Activated CD8-positive, alpha-beta memory T cell treated with anti-CD3 and anti-CD28 coated beads, Interleukin-2, amount 10 ng/mL, durations not matched to agents 7 days and 5 days (primary cell): ENCODE measurements at regions not wholly inside any gene's neighbourhood (a gene's known extent, or its start where the extent isn't known, plus 50 kb on each side); places are given as distances from the start of the nearest gene placed in this dataset.
"Not testable (repeated sequence)": the region's sequence is repeated elsewhere in the genome, so short reads cannot be mapped to it uniquely, and the experiment has no call there.

Source experiments
- ATAC-seq: fragments of 150-1000 bp; cut with Tn5 transposase; one replicate; pipeline ENCODE4 v1.10.0; 2021; ENCODE audit warnings: moderate library complexity
- CTCF ChIA-PET: fragments of 350-600 bp; sonication (Branson Sonifier 250); formaldehyde crosslinking; loops from one replicate; lab custom pipeline; 2021; ENCODE audit warnings: antibody characterized with exemption; lab: Charles Lee
- DNase-seq: peaks from one replicate; pipeline ENCODE4 v3.0.0-alpha.2; 2020
- H3K27ac Mint-ChIP-seq: one replicate; pipeline ENCODE4 v1.8.0; 2021; ENCODE audit warnings: mild to moderate bottlenecking, mixed read lengths
- H3K27me3 Mint-ChIP-seq: one replicate; pipeline ENCODE4 v1.8.0; 2021; ENCODE audit warnings: mixed read lengths
- H3K36me3 Mint-ChIP-seq: one replicate; pipeline ENCODE4 v1.8.0; 2021; ENCODE audit warnings: mild to moderate bottlenecking, mixed read lengths
- H3K4me1 Mint-ChIP-seq: one replicate; pipeline ENCODE4 v1.8.0; 2021; ENCODE audit warnings: mixed read lengths
- H3K4me3 Mint-ChIP-seq: one replicate; pipeline ENCODE4 v1.8.0; 2021; ENCODE audit warnings: mild to moderate bottlenecking, moderate library complexity, mixed read lengths
- H3K9me3 Mint-ChIP-seq: one replicate; pipeline ENCODE4 v1.8.0; 2022; ENCODE audit warnings: low read depth, mixed read lengths

DNA sequence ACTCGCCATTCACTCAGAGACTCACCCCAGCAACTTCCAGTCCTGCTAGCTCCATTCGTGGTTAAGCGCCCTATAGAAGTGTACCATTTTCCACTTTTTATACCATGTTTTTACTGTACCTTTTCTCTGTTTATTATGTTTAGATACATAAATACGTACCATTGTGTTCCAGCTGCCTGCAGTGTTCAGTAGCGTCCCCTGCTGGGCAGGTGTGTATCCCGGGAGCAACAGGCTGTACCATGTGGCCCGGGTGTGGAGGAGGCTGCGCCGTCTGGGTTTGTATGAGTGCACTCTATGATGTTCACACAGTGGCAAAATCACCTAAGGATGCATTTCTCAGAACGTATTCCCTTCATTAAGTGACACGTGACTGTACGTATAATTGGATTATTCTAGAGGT, 351.5 kb upstream of the FRG1 start:
- ATAC-seq, H3K27ac Mint-ChIP-seq, H3K4me1 Mint-ChIP-seq, H3K4me3 Mint-ChIP-seq, CTCF ChIA-PET, H3K9me3 Mint-ChIP-seq, DNase-seq, H3K27me3 Mint-ChIP-seq, H3K36me3 Mint-ChIP-seq: not testable (repeated sequence)

- Mint-ChIP-seq H3K4me3 (no peak overlapping the region), H3K4me1 (no peaks in the 10 kb centered on the region), H3K36me3 (no peaks in the 10 kb centered on the region), H3K9me3 (peaks cover 5% of the 10 kb centered on the region), H3K27me3 (no peaks in the 10 kb centered on the region), H3K27ac (no peak overlapping the region)
- no peak for ATAC-seq
- CTCF ChIA-PET = no interaction called here
- DNase-seq = no peak
These were observed 347.8 kb upstream of the FRG1 start for GRCh38 chr4:189592890-189593289.

DNA sequence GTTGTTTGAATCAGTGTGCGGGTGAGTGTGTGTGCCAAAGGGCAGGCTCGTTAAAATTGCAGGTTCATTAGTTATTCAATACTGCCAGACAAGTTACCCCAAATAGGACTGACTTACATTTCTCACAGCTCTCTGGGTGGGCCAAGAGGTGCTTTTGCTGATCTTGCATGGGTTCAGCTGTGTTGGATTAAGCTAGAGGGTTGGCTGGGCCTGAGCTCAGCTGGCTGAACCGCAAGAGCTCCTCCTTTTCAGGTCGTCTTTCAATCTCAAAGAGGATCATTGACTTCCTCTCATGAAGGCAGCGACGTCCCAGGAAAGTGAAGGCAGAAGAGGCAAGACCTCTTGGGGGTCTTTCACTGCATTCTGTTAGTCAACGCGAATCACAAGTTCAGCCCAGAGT, 343.3 kb upstream of the FRG1 start:
- Mint-ChIP-seq H3K4me1 (no peaks in the 10 kb centered on the region), H3K27ac (no peak overlapping the region), H3K4me3 (no peak overlapping the region), H3K27me3 (no peaks in the 10 kb centered on the region), H3K9me3 (peaks cover 5% of the 10 kb centered on the region), H3K36me3 (no peaks in the 10 kb centered on the region)
- no peak for DNase-seq
- no peak for ATAC-seq
- CTCF ChIA-PET = no interaction called here

GRCh38 chr4:189600264-189600663, 340.4 kb upstream of the FRG1 start:
- H3K27me3 Mint-ChIP-seq = no peaks in the 10 kb centered on the region
- H3K4me1 Mint-ChIP-seq = no peaks in the 10 kb centered on the region
- H3K27ac Mint-ChIP-seq = no peak overlapping the region
- ATAC-seq = no peak
- no peak overlapping the region for H3K4me3 Mint-ChIP-seq
- CTCF ChIA-PET = no interaction called here
- no peak for DNase-seq
- no peaks in the 10 kb centered on the region for H3K36me3 Mint-ChIP-seq
- peaks cover 2% of the 10 kb centered on the region for H3K9me3 Mint-ChIP-seq

- H3K4me3 Mint-ChIP-seq = no peak overlapping the region
- peaks cover 2% of the 10 kb centered on the region for H3K9me3 Mint-ChIP-seq
These were observed 339.8 kb upstream of the FRG1 start for GRCh38 chr4:189600718-189601435.

DNA sequence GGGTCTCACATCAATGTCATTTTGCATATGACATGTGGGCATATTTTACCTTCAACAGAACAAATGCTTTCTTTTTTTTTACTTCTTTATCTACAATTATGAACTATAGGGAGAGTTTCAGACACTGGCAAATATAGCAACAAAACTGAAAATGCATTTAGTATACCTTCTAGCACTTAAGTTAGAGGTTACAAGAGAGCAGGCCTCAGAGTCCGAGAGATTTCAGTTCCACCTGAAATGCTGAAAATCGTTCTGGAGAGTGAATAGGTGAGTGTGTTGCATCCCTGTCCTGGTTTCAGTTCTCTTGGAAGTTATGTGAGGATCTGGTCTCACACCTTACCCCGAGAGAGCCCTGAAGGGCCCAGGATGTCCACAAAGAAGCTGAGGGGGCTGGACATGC, 337.8 kb upstream of the FRG1 start:
- DNase-seq, H3K27ac Mint-ChIP-seq, H3K9me3 Mint-ChIP-seq, H3K4me1 Mint-ChIP-seq, H3K4me3 Mint-ChIP-seq, CTCF ChIA-PET, H3K36me3 Mint-ChIP-seq, ATAC-seq, H3K27me3 Mint-ChIP-seq: not testable (repeated sequence)

More at GRCh38 chr4:189600718-189601435, 339.8 kb upstream of the FRG1 start:
- Mint-ChIP-seq H3K4me1 (no peaks in the 10 kb centered on the region), H3K27me3 (no peaks in the 10 kb centered on the region), H3K27ac (no peak overlapping the region), H3K36me3 (no peaks in the 10 kb centered on the region)
- no peak for DNase-seq
- CTCF ChIA-PET = no interaction called here
- ATAC-seq = no peak

- H3K36me3 Mint-ChIP-seq, H3K27me3 Mint-ChIP-seq, H3K27ac Mint-ChIP-seq, DNase-seq, H3K9me3 Mint-ChIP-seq, H3K4me1 Mint-ChIP-seq, CTCF ChIA-PET, ATAC-seq, H3K4me3 Mint-ChIP-seq: not testable (repeated sequence)
These were observed 330.1 kb upstream of the FRG1 start for GRCh38 chr4:189610571-189610970.

GRCh38 chr4:189613207-189613606, 327.5 kb upstream of the FRG1 start:
- no peak overlapping the region for H3K4me3 Mint-ChIP-seq
- DNase-seq (no peak), ATAC-seq (no peak)
- no peaks in the 10 kb centered on the region for H3K27me3 Mint-ChIP-seq
- no peaks in the 10 kb centered on the region for H3K4me1 Mint-ChIP-seq
- H3K9me3 Mint-ChIP-seq = no peaks in the 10 kb centered on the region
- CTCF ChIA-PET = no interaction called here
- H3K36me3 Mint-ChIP-seq = no peaks in the 10 kb centered on the region
- no peak overlapping the region for H3K27ac Mint-ChIP-seq

- ATAC-seq (no peak), DNase-seq (no peak)
- CTCF ChIA-PET = no interaction called here
- H3K4me1 Mint-ChIP-seq = no peaks in the 10 kb centered on the region
- H3K36me3 Mint-ChIP-seq = no peaks in the 10 kb centered on the region
- H3K27ac Mint-ChIP-seq = no peak overlapping the region
- H3K4me3 Mint-ChIP-seq = no peak overlapping the region
- H3K9me3 Mint-ChIP-seq = peaks cover 2% of the 10 kb centered on the region
- H3K27me3 Mint-ChIP-seq = no peaks in the 10 kb centered on the region
These were observed 325.4 kb upstream of the FRG1 start for GRCh38 chr4:189615217-189615663.

DNA sequence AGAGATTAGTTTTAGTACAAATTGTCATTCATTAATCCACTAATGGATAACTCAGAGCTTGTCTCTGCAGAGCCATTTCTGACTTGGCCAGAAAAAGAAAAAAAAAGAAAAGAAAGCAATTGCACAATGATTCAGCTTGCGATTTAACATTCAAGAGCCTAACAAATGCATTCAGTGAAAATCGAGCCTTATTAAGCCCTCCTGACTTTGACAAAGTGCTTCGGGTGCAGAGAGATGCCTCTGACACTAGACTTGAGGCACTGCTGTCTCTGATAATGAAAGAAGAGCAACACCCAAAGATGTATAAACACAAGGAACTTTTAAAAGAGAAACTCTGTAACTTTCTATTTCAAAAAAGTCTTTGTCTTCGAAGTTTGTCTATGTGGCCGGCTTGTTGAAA, 322.9 kb upstream of the FRG1 start:
- H3K36me3 Mint-ChIP-seq, H3K4me3 Mint-ChIP-seq, H3K4me1 Mint-ChIP-seq, CTCF ChIA-PET, H3K9me3 Mint-ChIP-seq, H3K27me3 Mint-ChIP-seq, H3K27ac Mint-ChIP-seq, DNase-seq, ATAC-seq: not testable (repeated sequence)

GRCh38 chr4:189619441-189620250, 321.0 kb upstream of the FRG1 start:
- H3K4me3 Mint-ChIP-seq, H3K36me3 Mint-ChIP-seq, H3K9me3 Mint-ChIP-seq, H3K27ac Mint-ChIP-seq, H3K4me1 Mint-ChIP-seq, ATAC-seq, DNase-seq, H3K27me3 Mint-ChIP-seq, CTCF ChIA-PET: not testable (repeated sequence)

DNA sequence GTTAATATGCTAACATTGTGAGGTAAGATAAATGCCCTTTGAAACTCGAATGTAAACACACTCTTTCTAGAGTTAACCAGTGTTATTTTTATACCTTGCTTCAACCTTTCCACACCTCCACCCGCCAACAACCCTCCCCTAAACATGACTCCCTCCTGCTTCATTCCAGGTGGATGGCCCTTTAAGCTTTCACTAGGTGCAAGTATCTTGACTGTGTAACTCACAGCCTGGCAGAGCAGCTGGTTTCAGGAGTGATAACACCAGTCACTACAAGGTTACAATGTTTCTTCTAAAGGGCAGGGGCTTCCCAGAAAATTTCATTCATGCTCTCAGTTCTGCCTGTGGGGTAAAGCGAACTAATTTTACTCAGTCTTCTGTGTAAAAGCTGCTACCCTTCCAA, 318.1 kb upstream of the FRG1 start:
- ATAC-seq, CTCF ChIA-PET, H3K27me3 Mint-ChIP-seq, H3K4me3 Mint-ChIP-seq, DNase-seq, H3K27ac Mint-ChIP-seq, H3K9me3 Mint-ChIP-seq, H3K4me1 Mint-ChIP-seq, H3K36me3 Mint-ChIP-seq: not testable (repeated sequence)

DNA sequence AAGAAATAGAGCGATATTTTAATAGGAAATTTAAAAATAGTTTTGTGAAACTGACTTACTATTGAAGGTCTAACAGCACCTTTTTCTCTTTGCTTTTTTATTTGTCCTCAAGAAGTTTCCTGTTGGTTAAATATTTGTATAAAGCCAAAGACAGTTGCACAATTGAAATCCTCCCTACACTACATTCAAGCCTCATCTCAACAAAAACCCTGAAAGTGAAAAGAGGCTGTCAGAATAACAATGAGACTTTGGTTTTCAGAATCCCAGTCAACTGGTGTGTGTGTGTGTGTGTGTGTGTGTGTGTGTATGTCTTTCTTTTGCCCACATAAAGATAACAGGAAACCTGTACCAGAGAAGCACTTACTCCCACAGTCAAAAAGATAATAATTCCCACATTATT, 313.6 kb upstream of the FRG1 start:
- CTCF ChIA-PET, H3K27ac Mint-ChIP-seq, H3K4me1 Mint-ChIP-seq, H3K36me3 Mint-ChIP-seq, H3K4me3 Mint-ChIP-seq, H3K27me3 Mint-ChIP-seq, ATAC-seq, H3K9me3 Mint-ChIP-seq, DNase-seq: not testable (repeated sequence)

GRCh38 chr4:189629733-189630132, 310.9 kb upstream of the FRG1 start:
- H3K36me3 Mint-ChIP-seq, H3K4me3 Mint-ChIP-seq, H3K27me3 Mint-ChIP-seq, H3K9me3 Mint-ChIP-seq, CTCF ChIA-PET, H3K27ac Mint-ChIP-seq, DNase-seq, ATAC-seq: not testable (repeated sequence)
- peaks cover 10% of the 10 kb centered on the region for H3K4me1 Mint-ChIP-seq
